Thyroid gland (tissue), 4 donors: ENCODE measurements at regions not wholly inside any gene's neighbourhood (a gene's known extent, or its start where the extent isn't known, plus 50 kb on each side); places are given as distances from the start of the nearest gene placed in this dataset.
"Not testable (repeated sequence)": the region's sequence is repeated elsewhere in the genome, so short reads cannot be mapped to it uniquely, and the experiment has no call there.

Experiments
- CTCF ChIP-seq, 6 experiments: fragments of 200-600 bp in 3 of 6; fragments of 450-650 bp in 3 of 6; sonication (generic) in 3 of 6; IDR thresholded peaks; one replicate each; pipeline ENCODE4 v1.5.1; 2016 to 2019; ENCODE audit warnings: antibody characterized with exemption in 6 of 6, mild to moderate bottlenecking in 2 of 6, inconsistent platforms in 1 of 6, moderate library complexity in 1 of 6
- POLR2A ChIP-seq, 2 donors: fragments of 450-650 bp; IDR thresholded peaks; one replicate each; pipeline ENCODE4 v1.6.1; 2017; ENCODE audit warnings: antibody characterized with exemption in 2 of 2, mild to moderate bottlenecking in 2 of 2, moderate library complexity in 1 of 2

GRCh38 chr7:150134451-150134850 lies 188.7 kb upstream of the LRRC61 start:
- not testable (repeated sequence) for TF ChIP-seq POLR2A, CTCF (IDR thresholded peaks at IDR 0.05)
